ENCODE measurements at regions not wholly inside any gene's neighbourhood (a gene's known extent, or its start where the extent isn't known, plus 50 kb on each side); places are given as distances from the start of the nearest gene placed in this dataset.
A peak's percentile ranks its signal among the peaks of the same experiment; 100 is the strongest.

DNA sequence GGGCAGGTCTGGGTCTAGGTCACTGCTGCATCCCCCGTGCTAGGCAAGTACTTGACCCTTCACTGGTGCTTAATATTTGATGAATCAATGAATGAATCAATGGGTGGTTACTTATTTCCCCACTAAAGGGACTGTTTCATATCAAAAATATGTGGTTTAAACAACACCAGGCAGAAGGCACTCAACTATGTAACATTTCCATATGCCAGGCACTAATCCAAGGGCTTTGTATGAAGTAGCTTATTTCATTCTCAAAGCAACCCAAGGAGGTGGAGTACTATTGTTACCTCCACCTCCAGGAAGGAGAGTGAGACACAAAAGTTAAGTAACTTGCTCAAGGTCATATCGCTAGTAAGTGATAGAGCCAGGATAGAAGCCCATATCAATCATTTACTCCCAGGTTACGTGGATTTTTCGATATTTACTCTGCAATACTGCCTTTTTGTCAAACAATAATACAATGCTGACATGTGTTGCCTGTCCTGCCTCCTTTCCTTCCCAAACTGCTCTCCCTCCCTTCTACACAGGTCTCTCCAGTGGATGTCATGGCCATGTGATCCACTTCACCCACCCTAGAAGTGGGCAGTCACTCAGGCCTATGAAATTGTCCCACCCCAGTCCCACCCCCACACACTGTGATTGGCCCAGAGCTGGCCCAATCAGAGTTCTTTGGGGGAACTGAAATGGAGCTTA lies 142.8 kb downstream of the ETS2 start:
- TF ChIP-seq, protein P1, sequence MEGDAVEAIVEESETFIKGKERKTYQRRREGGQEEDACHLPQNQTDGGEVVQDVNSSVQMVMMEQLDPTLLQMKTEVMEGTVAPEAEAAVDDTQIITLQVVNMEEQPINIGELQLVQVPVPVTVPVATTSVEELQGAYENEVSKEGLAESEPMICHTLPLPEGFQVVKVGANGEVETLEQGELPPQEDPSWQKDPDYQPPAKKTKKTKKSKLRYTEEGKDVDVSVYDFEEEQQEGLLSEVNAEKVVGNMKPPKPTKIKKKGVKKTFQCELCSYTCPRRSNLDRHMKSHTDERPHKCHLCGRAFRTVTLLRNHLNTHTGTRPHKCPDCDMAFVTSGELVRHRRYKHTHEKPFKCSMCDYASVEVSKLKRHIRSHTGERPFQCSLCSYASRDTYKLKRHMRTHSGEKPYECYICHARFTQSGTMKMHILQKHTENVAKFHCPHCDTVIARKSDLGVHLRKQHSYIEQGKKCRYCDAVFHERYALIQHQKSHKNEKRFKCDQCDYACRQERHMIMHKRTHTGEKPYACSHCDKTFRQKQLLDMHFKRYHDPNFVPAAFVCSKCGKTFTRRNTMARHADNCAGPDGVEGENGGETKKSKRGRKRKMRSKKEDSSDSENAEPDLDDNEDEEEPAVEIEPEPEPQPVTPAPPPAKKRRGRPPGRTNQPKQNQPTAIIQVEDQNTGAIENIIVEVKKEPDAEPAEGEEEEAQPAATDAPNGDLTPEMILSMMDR (IDR thresholded peaks at IDR 0.05): no peak
- TF ChIP-seq POLR2A (IDR thresholded peaks at IDR 0.05) (no peak), EP300 (IDR thresholded peaks at IDR 0.05) (no peak), POLR2AphosphoS5 (IDR thresholded peaks at IDR 0.05) (no peak)
- Histone ChIP-seq H3K27me3 (no peaks in the 10 kb centered on the region), H3K27ac (no peak overlapping the region), H3K36me3 (no peaks in the 10 kb centered on the region), H3K4me3 (no peak overlapping the region), H3K9me3 (no peaks in the 10 kb centered on the region), H3K4me1 (peaks cover 0 to 4% (median 0%) of the 10 kb centered on the region in 4 donors)
- DNase-seq (no peak), ATAC-seq (ENCODE audit: low FRiP score in 2 of 2) (peak in 1 of 2 donors; percentile 9)
- WGBS, 2 donors: 67 to 74% methylated on average over 4 of the region's 4 CpGs

DNA sequence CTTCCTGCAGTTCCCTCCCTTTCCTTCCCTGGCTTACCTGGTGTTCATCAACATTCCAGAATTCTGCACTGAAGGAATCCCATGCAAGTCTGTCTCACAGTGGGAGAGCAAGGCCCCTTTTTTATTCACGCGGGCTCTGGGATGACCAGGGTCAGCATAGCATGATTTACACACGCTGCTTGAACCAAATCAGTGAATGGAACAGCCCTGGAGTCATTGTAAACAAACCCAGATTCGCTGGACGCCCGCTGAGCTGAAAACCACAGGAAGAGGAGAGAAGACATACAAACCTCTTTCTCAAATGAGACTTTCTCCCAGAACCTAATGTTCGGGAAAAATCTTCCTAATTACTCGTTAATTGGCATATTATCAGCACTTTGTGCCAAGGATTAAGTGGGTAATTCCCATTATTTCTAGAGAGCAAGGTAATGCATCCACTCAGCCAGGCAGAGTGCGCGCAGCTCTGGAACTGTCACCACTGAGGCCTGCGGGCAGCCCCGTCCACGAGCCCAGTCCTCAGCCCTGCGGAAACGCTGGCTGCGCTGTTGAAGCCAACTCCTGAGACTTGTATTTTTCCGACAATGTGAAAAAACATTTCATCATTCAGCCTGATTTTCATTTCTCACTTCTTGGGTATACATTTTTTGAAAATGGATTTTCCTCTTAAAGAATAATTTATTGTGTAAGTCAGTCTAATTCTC lies 140.0 kb downstream of the ETS2 start:
- peak in 1 of 2 donors; percentile 36 for DNase-seq
- ATAC-seq (ENCODE audit: low FRiP score in 2 of 2): no peak
- Histone ChIP-seq H3K36me3 (no peaks in the 10 kb centered on the region), H3K4me3 (no peak overlapping the region), H3K9me3 (no peaks in the 10 kb centered on the region), H3K4me1 (peaks cover 0 to 4% (median 0%) of the 10 kb centered on the region in 4 donors), H3K27ac (no peak overlapping the region), H3K27me3 (no peaks in the 10 kb centered on the region)
- WGBS, 2 donors: 64 to 82% methylated on average over 17 of the region's 17 CpGs
- TF ChIP-seq EP300 (IDR thresholded peaks at IDR 0.05) (no peak), POLR2AphosphoS5 (IDR thresholded peaks at IDR 0.05) (no peak), POLR2A (IDR thresholded peaks at IDR 0.05) (no peak)
- TF ChIP-seq, protein P1 (IDR thresholded peaks at IDR 0.05): no peak

DNA sequence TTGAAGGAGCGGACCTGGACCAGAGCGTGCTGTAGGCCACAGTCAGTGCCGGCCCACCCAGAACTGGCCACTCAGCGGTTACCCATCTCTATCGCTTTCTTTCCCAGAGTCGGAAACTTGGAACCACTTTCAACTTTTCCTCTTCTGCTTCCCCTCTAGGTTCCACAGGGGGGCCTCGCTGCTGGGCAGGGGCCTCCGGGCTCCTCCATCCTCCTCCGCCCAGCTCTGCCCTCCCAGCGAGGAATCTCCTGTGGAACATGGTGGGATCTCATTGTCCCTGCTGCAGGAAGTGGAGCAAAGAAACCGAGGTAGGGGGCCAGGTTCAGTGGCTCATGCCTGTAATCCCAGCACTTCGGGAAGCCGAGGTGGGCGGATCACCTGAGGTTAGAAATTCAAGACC lies 139.2 kb downstream of the ETS2 start:
- Histone ChIP-seq H3K36me3 (no peaks in the 10 kb centered on the region), H3K4me1 (peaks cover 0 to 4% (median 0%) of the 10 kb centered on the region in 4 donors), H3K4me3 (no peak overlapping the region), H3K9me3 (no peaks in the 10 kb centered on the region), H3K27me3 (no peaks in the 10 kb centered on the region), H3K27ac (no peak overlapping the region)
- TF ChIP-seq POLR2A (IDR thresholded peaks at IDR 0.05) (no peak), EP300 (IDR thresholded peaks at IDR 0.05) (no peak), POLR2AphosphoS5 (IDR thresholded peaks at IDR 0.05) (no peak)
- TF ChIP-seq, protein P1 (IDR thresholded peaks at IDR 0.05): no peak
- DNase-seq: peak in 1 of 2 donors; percentile 40
- WGBS, 2 donors: 84 to 94% methylated on average over 14 of the region's 14 CpGs
- no peak for ATAC-seq (ENCODE audit: low FRiP score in 2 of 2)

DNA sequence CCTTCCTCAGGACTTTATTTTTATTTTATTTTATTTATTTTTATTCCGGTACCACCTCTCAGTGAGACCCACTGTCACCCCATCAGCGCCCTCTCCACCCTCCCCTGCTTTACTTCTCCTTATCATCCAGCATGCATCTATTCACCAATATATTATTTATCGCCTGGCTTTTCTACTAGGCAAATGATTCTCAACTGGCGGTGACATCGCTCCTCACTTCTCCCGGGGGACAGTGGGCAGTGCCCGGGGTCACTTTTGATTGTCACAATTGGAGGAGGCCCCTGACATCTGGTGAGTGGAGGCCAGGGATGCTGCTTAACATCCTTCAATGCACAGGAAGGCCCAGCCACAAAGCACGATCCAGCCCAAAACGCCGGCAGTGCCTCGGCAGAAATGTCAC lies 138.7 kb downstream of the ETS2 start:
- Histone ChIP-seq H3K36me3 (no peaks in the 10 kb centered on the region), H3K27me3 (no peaks in the 10 kb centered on the region), H3K9me3 (no peaks in the 10 kb centered on the region), H3K4me3 (no peak overlapping the region), H3K4me1 (peaks cover 0 to 4% (median 0%) of the 10 kb centered on the region in 4 donors), H3K27ac (no peak overlapping the region)
- ATAC-seq (ENCODE audit: low FRiP score in 2 of 2): no peak
- 92 to 96% methylated on average over 7 to 11 of the region's 11 CpGs for WGBS, 2 donors
- DNase-seq: no peak
- TF ChIP-seq EP300 (IDR thresholded peaks at IDR 0.05) (no peak), POLR2AphosphoS5 (IDR thresholded peaks at IDR 0.05) (no peak), POLR2A (IDR thresholded peaks at IDR 0.05) (no peak)
- TF ChIP-seq, protein P1 (IDR thresholded peaks at IDR 0.05): no peak

Measured in upper lobe of left lung (tissue), 6 donors.